Endothelial cell (in vitro differentiated cells): ENCODE measurements at regions not wholly inside any gene's neighbourhood (a gene's known extent, or its start where the extent isn't known, plus 50 kb on each side); places are given as distances from the start of the nearest gene placed in this dataset.

Source experiments
- DNase-seq: peaks from one replicate; pipeline ENCODE4 v3.0.0; 2021; ENCODE audit warnings: low spot score
- H3K27ac Mint-ChIP-seq: one replicate; pipeline ENCODE4 v1.8.0; 2021; ENCODE audit warnings: mixed read lengths, inconsistent platforms; ENCODE audit not compliant: unreplicated experiment
- H3K27me3 Mint-ChIP-seq: one replicate; pipeline ENCODE4 v1.8.0; 2021; ENCODE audit warnings: mild to moderate bottlenecking, moderate library complexity, mixed read lengths, inconsistent platforms; ENCODE audit not compliant: unreplicated experiment
- H3K36me3 Mint-ChIP-seq: one replicate; pipeline ENCODE4 v1.8.0; 2021; ENCODE audit warnings: mild to moderate bottlenecking, low read depth, mixed read lengths, inconsistent platforms; ENCODE audit not compliant: unreplicated experiment
- H3K4me1 Mint-ChIP-seq: one replicate; pipeline ENCODE4 v1.8.0; 2021; ENCODE audit warnings: mild to moderate bottlenecking, mixed read lengths, inconsistent platforms; ENCODE audit not compliant: unreplicated experiment
- H3K4me3 Mint-ChIP-seq: one replicate; pipeline ENCODE4 v1.8.0; 2021; ENCODE audit warnings: mild to moderate bottlenecking, mixed read lengths, inconsistent platforms; ENCODE audit not compliant: unreplicated experiment
- H3K9me3 Mint-ChIP-seq: one replicate; pipeline ENCODE4 v1.8.0; 2021; ENCODE audit warnings: mixed read lengths, inconsistent platforms; ENCODE audit not compliant: unreplicated experiment
- TF ChIP-seq, protein P1 (sequence below): fragments of 200-600 bp; sonication (generic); IDR thresholded peaks from one replicate; pipeline ENCODE4 v1.5.0; 2021; ENCODE audit warnings: antibody characterized with exemption; ENCODE audit not compliant: unreplicated experiment

DNA sequence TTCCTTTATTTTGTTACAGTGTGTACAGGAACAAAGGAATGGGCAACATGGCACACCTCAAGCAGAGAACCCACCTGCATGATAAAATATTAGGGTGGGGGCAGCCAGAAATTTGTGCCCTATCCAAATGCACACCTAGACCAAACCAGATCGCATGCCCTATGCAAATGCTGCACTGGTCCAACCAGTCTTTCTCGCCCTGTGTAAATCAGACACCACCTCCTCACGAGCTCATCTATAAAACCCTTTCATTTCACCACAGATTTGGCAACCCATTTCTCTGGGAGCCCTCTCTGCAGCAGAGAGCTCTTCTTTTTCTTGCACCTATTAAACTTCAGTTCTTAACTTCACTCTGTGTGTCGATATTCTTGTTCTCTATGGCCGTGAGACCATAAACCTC lies 1559.2 kb downstream of the SLITRK1 start:
- H3K36me3 Mint-ChIP-seq = no peaks in the 10 kb centered on the region
- H3K9me3 Mint-ChIP-seq = peaks cover under 1% of the 10 kb centered on the region
- DNase-seq = no peak
- TF ChIP-seq, protein P1, sequence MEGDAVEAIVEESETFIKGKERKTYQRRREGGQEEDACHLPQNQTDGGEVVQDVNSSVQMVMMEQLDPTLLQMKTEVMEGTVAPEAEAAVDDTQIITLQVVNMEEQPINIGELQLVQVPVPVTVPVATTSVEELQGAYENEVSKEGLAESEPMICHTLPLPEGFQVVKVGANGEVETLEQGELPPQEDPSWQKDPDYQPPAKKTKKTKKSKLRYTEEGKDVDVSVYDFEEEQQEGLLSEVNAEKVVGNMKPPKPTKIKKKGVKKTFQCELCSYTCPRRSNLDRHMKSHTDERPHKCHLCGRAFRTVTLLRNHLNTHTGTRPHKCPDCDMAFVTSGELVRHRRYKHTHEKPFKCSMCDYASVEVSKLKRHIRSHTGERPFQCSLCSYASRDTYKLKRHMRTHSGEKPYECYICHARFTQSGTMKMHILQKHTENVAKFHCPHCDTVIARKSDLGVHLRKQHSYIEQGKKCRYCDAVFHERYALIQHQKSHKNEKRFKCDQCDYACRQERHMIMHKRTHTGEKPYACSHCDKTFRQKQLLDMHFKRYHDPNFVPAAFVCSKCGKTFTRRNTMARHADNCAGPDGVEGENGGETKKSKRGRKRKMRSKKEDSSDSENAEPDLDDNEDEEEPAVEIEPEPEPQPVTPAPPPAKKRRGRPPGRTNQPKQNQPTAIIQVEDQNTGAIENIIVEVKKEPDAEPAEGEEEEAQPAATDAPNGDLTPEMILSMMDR = no peak
- H3K4me3 Mint-ChIP-seq = no peak overlapping the region
- H3K27me3 Mint-ChIP-seq = peaks cover 2% of the 10 kb centered on the region
- no peak overlapping the region for H3K27ac Mint-ChIP-seq
- no peaks in the 10 kb centered on the region for H3K4me1 Mint-ChIP-seq

DNA sequence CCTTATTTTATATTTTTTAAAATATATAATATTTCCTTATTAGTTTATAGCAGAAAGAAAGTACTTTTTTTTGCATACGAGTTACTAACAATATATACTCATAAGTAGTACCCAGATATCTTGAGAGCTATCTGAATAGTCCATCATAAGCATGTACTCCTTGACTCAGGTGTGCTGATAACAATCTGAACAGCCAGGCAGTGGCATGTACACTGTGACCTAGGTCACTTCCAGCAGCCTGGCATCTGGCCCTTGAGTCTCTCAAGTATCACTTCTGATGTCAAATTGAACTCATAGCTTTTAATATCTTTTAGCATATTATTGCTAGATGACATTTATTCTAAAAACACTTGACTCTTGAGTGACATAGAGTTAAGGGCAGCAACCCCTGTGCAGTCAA lies 1576.7 kb downstream of the SLITRK1 start:
- DNase-seq = no peak
- Mint-ChIP-seq H3K9me3 (no peaks in the 10 kb centered on the region), H3K36me3 (no peaks in the 10 kb centered on the region), H3K27me3 (no peaks in the 10 kb centered on the region), H3K4me1 (no peaks in the 10 kb centered on the region), H3K4me3 (no peak overlapping the region), H3K27ac (no peak overlapping the region)
- TF ChIP-seq, protein P1 = no peak

DNA sequence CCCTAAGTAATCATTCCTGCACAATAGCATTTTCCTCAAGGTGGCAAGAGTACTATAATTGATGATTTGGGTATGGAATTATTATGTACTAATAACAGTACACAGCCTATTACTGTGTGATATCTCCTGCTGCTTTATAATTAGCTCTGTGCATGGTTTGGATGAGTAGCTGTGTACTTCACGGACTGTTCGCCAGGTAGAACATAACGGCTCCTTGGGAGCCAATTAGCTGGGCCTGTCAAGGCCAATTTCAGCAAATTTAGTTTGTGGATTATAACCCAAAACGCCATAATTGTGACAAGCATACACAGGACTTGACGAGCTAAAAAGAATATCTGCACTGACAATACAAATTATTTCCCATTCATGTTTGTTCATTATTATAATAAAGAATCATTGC lies 1584.2 kb downstream of the SLITRK1 start:
- H3K4me1 Mint-ChIP-seq = no peaks in the 10 kb centered on the region
- peaks cover 2% of the 10 kb centered on the region for H3K27me3 Mint-ChIP-seq
- H3K36me3 Mint-ChIP-seq = no peaks in the 10 kb centered on the region
- TF ChIP-seq, protein P1 = no peak
- no peaks in the 10 kb centered on the region for H3K9me3 Mint-ChIP-seq
- no peak overlapping the region for H3K4me3 Mint-ChIP-seq
- DNase-seq = no peak
- no peak overlapping the region for H3K27ac Mint-ChIP-seq

DNA sequence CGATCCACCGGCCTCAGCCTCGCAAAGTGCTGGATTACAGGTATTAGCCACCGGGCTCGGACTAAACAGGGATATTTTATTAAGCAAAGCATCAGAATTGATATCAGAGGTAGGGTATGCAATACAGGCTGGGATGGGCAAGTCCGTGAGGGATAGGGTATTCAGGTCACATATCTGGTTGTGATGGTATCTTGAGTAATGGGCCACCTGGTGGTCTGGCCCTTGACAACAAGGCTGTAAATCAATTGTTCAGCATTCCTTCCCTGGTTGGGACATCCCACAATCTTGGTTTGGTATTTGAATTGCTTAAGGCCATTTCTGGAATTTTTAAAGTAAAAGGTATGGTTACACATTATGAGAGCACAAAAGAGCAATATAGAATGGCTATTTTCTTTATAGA lies 1588.0 kb downstream of the SLITRK1 start:
- H3K4me3 Mint-ChIP-seq = no peak overlapping the region
- DNase-seq = no peak
- H3K36me3 Mint-ChIP-seq = no peaks in the 10 kb centered on the region
- no peaks in the 10 kb centered on the region for H3K9me3 Mint-ChIP-seq
- TF ChIP-seq, protein P1 = no peak
- no peaks in the 10 kb centered on the region for H3K4me1 Mint-ChIP-seq
- H3K27me3 Mint-ChIP-seq = peaks cover 2% of the 10 kb centered on the region
- H3K27ac Mint-ChIP-seq = no peak overlapping the region

DNA sequence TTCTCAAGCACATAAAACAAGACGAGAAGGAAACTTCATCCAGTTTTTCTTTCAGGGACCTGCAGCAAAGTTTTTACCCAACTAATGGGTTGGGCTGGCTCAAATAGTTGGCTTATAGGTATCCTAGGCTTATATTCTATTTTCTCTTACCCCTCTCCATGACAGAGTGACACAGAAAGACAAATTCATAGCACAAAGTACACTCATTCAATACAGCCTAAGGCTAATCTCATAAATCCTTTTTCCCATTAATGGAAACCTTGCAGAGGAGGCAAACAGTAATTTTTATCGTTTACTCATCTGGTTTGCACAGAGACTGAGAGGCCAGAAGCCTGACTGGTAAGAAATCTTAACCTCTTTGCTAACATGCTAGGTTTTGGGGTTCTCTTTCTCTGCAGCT lies 1589.9 kb downstream of the SLITRK1 start:
- Mint-ChIP-seq H3K4me3 (no peak overlapping the region), H3K27me3 (peaks cover 2% of the 10 kb centered on the region), H3K27ac (no peak overlapping the region), H3K36me3 (no peaks in the 10 kb centered on the region), H3K9me3 (no peaks in the 10 kb centered on the region), H3K4me1 (no peaks in the 10 kb centered on the region)
- TF ChIP-seq, protein P1 = no peak
- DNase-seq = no peak
